AML-193 (cell line): ENCODE measurements at regions not wholly inside any gene's neighbourhood (a gene's known extent, or its start where the extent isn't known, plus 50 kb on each side); places are given as distances from the start of the nearest gene placed in this dataset.

Source experiments
- DNase-seq, 2 experiments: peaks; one replicate each; lab custom pipeline; 2025; lab: John Stamatoyannopoulos, UW

GRCh38 chr10:2445370-2445769, 622.0 kb upstream of the PFKP start:
- DNase-seq = no peak

- DNase-seq = no peak
These were observed 627.4 kb upstream of the PFKP start for GRCh38 chr10:2439983-2440382.

DNA sequence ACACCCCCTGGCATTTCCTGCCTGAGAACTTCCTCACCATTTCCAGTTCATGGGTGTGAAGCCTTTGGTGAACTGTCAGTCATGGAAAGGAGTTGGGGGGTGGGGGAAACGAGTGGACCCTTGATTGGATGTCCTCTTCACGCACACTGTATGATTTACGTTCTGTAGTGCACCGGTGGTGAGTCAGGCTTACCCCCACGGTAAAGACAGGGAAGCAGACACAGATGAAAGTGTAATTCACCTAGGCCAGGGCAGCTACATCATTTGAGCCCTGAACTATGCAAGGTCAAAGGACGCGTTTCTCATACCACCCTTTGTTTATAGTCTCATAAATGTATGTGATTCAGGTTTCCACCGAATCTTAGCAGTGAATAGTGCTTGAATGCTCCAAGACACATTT, 628.3 kb upstream of the PFKP start:
- no peak for DNase-seq

DNA sequence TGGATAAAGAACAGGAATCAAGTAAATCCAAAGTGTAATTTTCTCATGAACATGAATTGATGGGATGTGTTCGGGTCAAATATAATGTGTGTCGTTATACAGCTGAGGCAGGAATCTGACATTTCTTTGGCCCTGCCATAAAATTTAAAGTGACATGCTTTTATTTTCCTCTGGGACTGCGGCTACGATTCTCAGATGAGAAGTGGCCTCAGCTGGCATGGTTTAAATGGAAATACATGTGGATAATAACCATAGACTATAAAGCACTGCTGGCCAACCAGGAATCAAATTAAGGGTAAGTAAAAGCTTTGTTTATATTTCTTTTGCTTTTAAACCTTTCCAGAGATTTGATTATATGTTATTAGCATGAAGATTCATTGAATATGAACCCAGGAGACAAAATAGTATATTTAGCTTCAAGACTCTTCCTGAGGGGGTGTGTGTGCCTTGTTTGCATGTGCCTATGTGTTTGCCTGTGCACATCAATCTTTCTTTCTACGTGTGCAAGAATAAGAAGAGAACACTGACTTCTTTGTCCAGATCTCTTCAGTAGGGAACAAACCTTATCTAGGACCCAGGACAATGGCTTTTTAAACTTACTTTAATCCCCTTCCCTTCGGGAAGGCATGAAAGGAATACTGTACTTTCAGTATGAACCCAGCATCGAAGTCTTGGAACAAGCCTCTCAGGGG, 629.0 kb upstream of the PFKP start:
- no peak for DNase-seq

DNA sequence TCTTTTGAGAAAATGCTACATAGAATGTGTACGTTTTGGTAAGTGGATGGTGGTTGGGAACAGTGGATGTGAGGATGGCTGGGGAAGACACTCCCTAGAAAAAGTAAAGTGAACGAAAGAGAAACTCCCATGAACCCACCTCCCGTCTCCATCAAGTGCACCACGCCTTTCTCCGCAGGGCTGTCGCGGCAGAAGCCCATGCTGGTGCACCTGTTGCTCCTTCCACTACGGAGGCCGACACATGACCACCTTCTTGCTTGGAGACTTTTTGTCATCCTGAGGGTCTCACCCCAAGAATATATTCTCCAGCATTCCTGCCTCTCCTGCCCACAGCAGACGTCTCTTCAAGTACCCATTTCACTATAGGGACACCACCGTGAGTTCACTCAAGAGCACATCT, 630.4 kb upstream of the PFKP start:
- DNase-seq = no peak

- DNase-seq = no peak
These were observed 635.4 kb upstream of the PFKP start for GRCh38 chr10:2431961-2432360.

GRCh38 chr10:2427412-2427811, 639.9 kb upstream of the PFKP start:
- DNase-seq = no peak

DNA sequence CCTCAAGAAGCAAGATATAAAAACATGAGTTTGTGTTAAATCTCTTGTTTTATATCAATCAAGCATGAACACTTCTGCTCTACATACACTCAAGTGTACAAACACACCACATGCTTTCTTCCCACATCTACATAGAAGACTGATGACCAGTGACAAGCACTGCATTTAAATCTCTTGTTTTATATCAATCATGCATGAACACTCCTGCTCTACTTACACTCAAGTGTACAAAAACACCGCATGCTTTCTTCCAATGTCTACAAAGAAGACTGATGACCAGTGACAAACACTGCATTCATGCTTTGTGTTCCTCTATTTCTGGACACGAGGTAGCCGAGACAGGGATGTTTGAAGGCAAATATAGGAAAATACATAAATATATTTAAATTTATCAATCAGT, 642.0 kb upstream of the PFKP start:
- DNase-seq = no peak

DNA sequence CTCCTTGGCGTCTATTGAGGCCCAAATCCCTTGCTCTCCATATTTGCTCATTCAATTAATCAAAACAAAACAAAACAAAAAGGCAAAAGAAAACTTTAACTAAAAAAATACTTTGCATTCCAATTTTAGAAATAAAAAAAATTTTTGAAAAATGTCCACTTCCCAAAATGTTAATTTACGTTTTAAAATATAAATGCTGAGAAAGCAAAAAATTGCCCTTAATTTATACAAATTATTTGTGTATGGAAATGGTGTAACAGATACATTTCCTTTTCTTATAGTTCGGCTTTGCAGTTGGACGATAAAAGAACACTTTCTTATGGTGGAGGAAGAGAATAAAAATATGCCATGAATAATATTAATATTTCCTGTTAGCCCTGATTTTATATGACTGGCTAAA, 652.8 kb upstream of the PFKP start:
- no peak for DNase-seq

- DNase-seq = no peak
These were observed 653.3 kb upstream of the PFKP start for GRCh38 chr10:2414039-2414438.

DNA sequence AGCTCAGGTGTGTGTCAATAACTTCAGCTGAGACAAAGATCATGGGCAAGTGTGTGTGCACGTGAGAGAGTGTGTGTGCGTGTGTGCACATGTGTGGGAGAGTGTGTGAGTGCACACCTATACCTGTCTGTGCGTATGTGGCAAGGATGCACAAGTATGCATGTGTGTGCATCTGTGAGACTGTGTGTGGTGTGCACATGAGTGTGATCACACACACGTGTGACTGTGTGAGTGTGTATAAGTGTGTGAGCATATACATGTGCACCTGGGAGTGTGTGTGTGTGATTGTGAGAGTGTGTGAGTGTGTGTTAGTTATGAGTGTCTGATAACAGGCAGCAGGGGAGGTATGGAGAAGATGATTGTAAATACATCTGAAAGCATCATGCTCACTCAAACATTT, 657.3 kb upstream of the PFKP start:
- no peak for DNase-seq

GRCh38 chr10:2401459-2401858, 664.1 kb upstream of the ADARB2 start:
- no peak for DNase-seq

GRCh38 chr10:2399482-2399881, 662.2 kb upstream of the ADARB2 start:
- DNase-seq = no peak

DNA sequence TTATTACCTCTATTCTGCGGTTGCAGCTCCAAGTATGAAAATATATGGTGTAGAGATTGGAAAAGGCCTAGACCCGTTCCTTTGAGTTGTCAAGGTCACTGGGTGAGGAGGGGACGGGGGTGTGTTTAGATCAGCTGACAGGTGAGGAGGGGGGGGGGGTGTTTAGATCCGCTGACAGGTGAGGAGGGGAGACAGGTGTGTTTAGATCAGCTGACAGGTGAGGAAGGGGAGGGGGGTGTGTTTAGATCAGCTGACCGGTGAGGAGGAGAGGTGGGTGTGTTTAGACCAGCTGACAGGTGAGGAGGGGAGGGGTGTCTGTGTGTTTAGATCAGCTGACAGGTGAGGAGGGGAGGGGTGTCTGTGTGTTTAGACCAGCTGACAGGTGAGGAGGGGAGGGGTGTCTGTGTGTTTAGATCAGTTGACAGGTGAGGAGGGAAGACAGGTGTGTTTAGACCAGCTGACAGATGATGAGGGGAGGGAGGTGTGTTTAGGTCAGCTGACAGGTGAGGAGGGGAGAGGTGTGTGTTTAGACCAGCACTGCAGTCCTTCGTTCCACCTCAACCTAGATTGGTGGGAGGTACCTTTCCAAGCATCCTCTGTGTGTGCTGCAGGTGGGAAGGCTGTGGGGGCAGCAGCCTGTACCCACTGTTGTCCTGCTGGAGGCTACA, 655.0 kb upstream of the ADARB2 start:
- DNase-seq = no peak

GRCh38 chr10:2387672-2388071, 650.3 kb upstream of the ADARB2 start:
- no peak for DNase-seq

DNA sequence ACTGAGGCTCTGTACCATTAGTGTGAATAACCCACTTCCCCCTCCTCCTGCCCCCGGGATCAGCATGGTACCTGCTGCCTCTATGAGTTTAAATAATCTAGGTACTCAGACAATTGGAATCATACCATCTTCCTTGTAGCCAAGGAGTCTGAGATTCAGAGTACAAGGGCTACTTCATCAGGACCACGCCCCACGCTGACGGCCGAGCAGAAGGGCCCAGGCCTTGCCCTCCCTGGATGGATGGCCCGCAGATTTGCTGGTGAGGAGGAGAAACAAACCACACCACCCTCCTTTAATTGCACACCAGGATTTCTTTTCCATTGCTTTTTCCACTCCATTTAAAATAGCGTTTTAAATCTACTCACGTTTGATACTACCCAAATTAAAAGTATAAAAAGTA, 649.9 kb upstream of the ADARB2 start:
- no peak for DNase-seq

DNA sequence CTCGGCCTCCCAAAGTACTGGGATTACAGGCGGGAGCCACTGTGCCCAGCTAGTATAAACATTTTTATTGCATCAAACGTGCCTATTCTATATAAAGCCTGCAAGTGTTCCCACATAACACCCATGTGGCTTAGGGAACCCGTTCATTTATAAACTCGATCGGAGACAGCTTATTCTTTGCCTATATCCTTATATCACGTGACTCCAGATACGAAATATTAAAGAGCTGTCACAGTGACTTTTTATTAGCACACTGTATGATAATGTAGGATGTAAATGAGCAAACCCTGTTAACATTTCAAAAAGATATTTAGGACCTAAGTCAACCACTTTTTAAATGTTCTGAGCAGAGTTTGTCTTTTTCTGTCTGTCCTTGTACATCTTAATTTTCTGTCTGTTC, 642.9 kb upstream of the ADARB2 start:
- DNase-seq = no peak

DNA sequence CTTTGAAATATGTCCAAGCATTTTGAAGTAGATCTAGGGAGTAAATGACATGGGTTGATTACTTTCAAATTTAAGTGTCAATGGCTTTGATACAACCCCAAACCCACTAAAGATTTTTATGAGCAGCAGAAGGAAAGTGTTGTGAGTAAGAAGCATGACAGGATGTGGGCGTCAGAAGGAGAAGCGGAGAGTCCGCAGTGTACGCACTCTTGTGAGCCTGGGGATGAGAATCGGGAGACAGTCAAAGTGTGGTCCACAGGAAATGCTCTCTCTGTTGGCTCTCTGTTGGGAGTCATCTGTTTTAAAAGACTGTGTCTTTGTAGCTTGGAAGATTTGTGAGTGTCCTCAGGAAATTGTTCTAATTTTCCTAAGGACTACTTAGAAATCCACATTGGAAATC, 629.8 kb upstream of the ADARB2 start:
- no peak for DNase-seq

- DNase-seq = no peak
These were observed 629.1 kb upstream of the ADARB2 start for GRCh38 chr10:2366264-2366931.

GRCh38 chr10:2362331-2362730, 625.0 kb upstream of the ADARB2 start:
- no peak for DNase-seq

DNA sequence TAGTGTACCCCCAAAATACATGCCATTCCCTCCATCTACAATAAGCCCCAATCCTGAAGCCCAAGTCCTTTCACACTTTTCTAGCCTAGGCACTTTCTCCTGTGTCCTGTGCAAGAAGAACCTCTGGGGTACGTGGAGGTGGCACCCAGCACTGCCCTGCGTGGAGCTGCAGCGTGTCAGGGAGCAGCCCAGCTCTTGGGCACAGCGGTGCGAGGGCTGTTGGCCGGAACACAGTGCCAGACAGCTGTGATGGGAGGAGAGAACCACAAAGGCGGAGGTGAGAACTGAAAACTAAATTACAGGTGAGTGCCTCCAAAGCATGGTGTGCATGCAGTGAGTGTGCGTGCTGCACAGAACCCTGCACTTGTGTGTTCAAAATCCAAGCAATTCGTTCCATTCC, 621.3 kb upstream of the ADARB2 start:
- no peak for DNase-seq

DNA sequence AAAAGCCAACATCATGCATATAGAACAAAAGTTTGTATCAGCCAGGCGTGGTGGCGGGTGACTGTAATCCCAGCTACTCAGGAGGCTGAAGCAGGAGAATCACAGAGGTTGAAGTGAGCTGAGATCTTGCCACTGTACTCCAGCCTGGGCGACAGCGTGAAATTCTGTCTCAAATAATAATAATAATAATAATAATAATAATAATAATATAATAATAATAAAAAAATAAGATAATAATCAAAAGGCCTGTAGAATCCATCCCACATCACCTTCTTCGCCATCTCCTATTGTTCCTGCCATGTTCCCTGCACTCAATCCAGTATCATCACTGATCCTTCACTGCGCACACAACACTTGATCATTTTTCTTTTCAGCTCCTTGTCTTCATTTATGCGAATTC, 619.3 kb upstream of the ADARB2 start:
- no peak for DNase-seq

GRCh38 chr10:2351566-2351965, 614.2 kb upstream of the ADARB2 start:
- no peak for DNase-seq

DNA sequence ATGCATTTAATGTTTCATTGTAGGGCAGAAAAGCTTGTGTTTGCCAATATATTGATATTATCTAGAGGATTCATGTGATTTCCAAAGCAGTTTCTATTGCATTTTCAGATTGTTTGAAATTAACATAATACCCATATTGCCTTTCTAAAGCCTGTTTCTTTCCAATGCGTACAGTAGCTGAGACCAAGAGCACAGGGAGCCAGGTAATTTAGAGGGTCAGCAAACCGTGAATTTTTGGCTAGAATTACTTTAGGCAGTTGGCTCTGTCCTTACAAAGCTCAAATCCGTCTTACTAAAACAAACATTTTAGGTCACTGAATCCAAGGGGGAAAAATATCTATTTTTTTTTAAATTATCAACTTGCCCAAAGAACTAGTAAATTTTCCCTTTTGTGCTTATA, 604.9 kb upstream of the ADARB2 start:
- DNase-seq = no peak
